K562 (cell line): ENCODE measurements at regions not wholly inside any gene's neighbourhood (a gene's known extent, or its start where the extent isn't known, plus 50 kb on each side); places are given as distances from the start of the nearest gene placed in this dataset.

Source experiments
- ATAC-seq: fragments of 200-7000 bp; cut with Tn5 transposase; 3 replicates; pipeline ENCODE4 v1.9.1; 2020; ENCODE audit warnings: moderate library complexity
- BruUV-seq: library from RNA; stranded (reverse); fragments of 400-500 nt; replicated peaks from 2 replicates; lab custom pipeline; 2021; lab: Mats Ljungman, UMichigan
- CTCF ChIA-PET: fragments of 300-600 bp; formaldehyde crosslinking; extraction: SDS; loops from one replicate; lab custom pipeline; 2021; ENCODE audit warnings: low intra/inter-chr PET ratio; lab: Yijun Ruan, JAX
- POLR2A ChIA-PET: fragments of 300-600, 350-650 bp; sonication (Branson Sonifier 250); formaldehyde crosslinking; extraction: SDS; loops from one replicate; lab custom pipeline; 2021; ENCODE audit warnings: antibody characterized with exemption, inconsistent platforms; lab: Yijun Ruan, JAX
- DNase-seq, 4 experiments: peaks; one replicate each; pipeline versions ENCODE4 v3.0.0 to v3.0.0-alpha.2; 2011 to 2018; ENCODE audit warnings: low spot score in 3 of 4, mixed read lengths in 3 of 4; ENCODE audit errors: extremely low read depth in 1 of 4
- FAIRE-seq: peaks from 2 replicates; lab custom pipeline; 2011; peaks lifted over from hg19 to GRCh38; lab: Jason Lieb, UNC
- H2AFZ ChIP-seq: 2 replicates; pipeline ENCODE4 v1.6.0; 2011; ENCODE audit warnings: low read depth, low read length, control low read depth, inconsistent platforms
- H3K27ac ChIP-seq: fragments of 200-600 bp; 3 replicates; pipeline ENCODE4 v1.8.0; 2011; ENCODE audit warnings: low read depth, mild to moderate bottlenecking, control low read depth, inconsistent platforms, low read length, moderate library complexity, mixed read lengths; ENCODE audit errors: extremely low read depth
- H3K27me3 ChIP-seq, 2 experiments: fragments of 300-600 bp in 1 of 2; 2 replicates in 1 of 2; 3 replicates in 1 of 2; pipeline versions ENCODE4 v1.6.0 to v1.8.0; 2011; ENCODE audit warnings: inconsistent platforms in 2 of 2, low read length in 2 of 2, mild to moderate bottlenecking in 1 of 2, mixed read lengths in 1 of 2, moderate library complexity in 1 of 2; ENCODE audit not compliant: control insufficient read depth in 2 of 2, insufficient read depth in 2 of 2
- H3K36me3 ChIP-seq: fragments of 300-600 bp; 3 replicates; pipeline ENCODE4 v1.8.0; 2011; ENCODE audit warnings: mild to moderate bottlenecking, low read length, inconsistent platforms; ENCODE audit not compliant: control insufficient read depth, insufficient read depth
- H3K4me1 ChIP-seq, 2 experiments: fragments of 200-600 bp in 1 of 2; replicated peaks in 1 of 2; 2 replicates in 1 of 2; 3 replicates in 1 of 2; pipeline versions ENCODE4 v1.5.1 to v1.8.0; 2011; ENCODE audit warnings: inconsistent platforms in 2 of 2, low read length in 2 of 2, mild to moderate bottlenecking in 1 of 2, mixed read lengths in 1 of 2, moderate library complexity in 1 of 2; ENCODE audit not compliant: control insufficient read depth in 2 of 2, insufficient read depth in 2 of 2
- H3K4me2 ChIP-seq: 2 replicates; pipeline ENCODE4 v1.6.1; 2011; ENCODE audit warnings: low read length, control low read depth, inconsistent platforms, mixed read lengths; ENCODE audit not compliant: insufficient read depth
- H3K4me3 ChIP-seq: fragments of 200-600 bp; sonication (generic), shearing (Covaris generic); 2 replicates; pipeline ENCODE4 v1.5.1; 2016; ENCODE audit warnings: control low read depth, inconsistent platforms
- H3K79me2 ChIP-seq: fragments of 200-600 bp; 3 replicates; pipeline ENCODE4 v1.8.0; 2011; ENCODE audit warnings: low read length, inconsistent platforms; ENCODE audit not compliant: control insufficient read depth, insufficient read depth
- H3K9ac ChIP-seq, 2 experiments: 2 replicates each; pipeline versions ENCODE4 v1.6.0 to v1.6.1; 2011; ENCODE audit warnings: low read depth in 2 of 2, low read length in 2 of 2, control low read depth in 1 of 2, inconsistent platforms in 1 of 2, mild to moderate bottlenecking in 1 of 2, mixed read lengths in 1 of 2; ENCODE audit not compliant: insufficient read depth in 1 of 2
- H3K9me1 ChIP-seq: one replicate; pipeline ENCODE4 v1.6.0; 2011; ENCODE audit warnings: inconsistent platforms, mild to moderate bottlenecking, low read length, moderate library complexity; ENCODE audit not compliant: control insufficient read depth, insufficient read depth
- H3K9me3 ChIP-seq: replicated peaks from 2 replicates; pipeline ENCODE4 v1.5.1; 2011; ENCODE audit warnings: low read depth, low read length, inconsistent platforms; ENCODE audit not compliant: control insufficient read depth, insufficient read depth
- H4K20me1 ChIP-seq: replicated peaks from 2 replicates; pipeline ENCODE4 v1.6.1; 2011; ENCODE audit warnings: low read length, inconsistent platforms, mixed read lengths; ENCODE audit not compliant: control insufficient read depth, insufficient read depth
- ASH1L ChIP-seq: fragments of 450-650 bp; IDR thresholded peaks from 2 replicates; pipeline ENCODE4 v1.6.1; 2018; ENCODE audit warnings: borderline replicate concordance, mild to moderate bottlenecking, low read depth; ENCODE audit not compliant: partially characterized antibody
- CEBPB ChIP-seq: fragments of 450-650 bp; IDR thresholded peaks from 2 replicates; pipeline ENCODE4 v1.6.1; 2016; ENCODE audit warnings: missing genetic modification characterization, missing compliant biosample characterization
- CHAMP1 ChIP-seq: fragments of 450-650 bp; IDR thresholded peaks from 2 replicates; pipeline ENCODE4 v1.6.1; 2016; ENCODE audit warnings: mild to moderate bottlenecking
- KLF1 ChIP-seq: fragments of 450-650 bp; IDR thresholded peaks from 2 replicates; pipeline ENCODE4 v1.6.1; 2016; ENCODE audit warnings: missing genetic modification characterization, missing compliant biosample characterization
- LCOR ChIP-seq: sonication (generic); formaldehyde crosslinking; IDR thresholded peaks from 2 replicates; pipeline ENCODE4 v1.8.0; 2022; ENCODE audit warnings: mild to moderate bottlenecking, missing genetic modification reagents
- NR2F6 ChIP-seq: fragments of 450-650 bp; formaldehyde crosslinking; IDR thresholded peaks from 2 replicates; pipeline ENCODE4 v1.4.0; 2020; ENCODE audit warnings: mild to moderate bottlenecking
- POU5F1 ChIP-seq: fragments of 150-350 bp; IDR thresholded peaks from 2 replicates; pipeline ENCODE4 v1.6.1; 2014; ENCODE audit warnings: borderline replicate concordance, low read length, low read depth, mild to moderate bottlenecking; ENCODE audit not compliant: partially characterized antibody
- PTRF ChIP-seq: fragments of 450-650 bp; IDR thresholded peaks from 2 replicates; pipeline ENCODE4 v1.6.1; 2016; ENCODE audit warnings: mild to moderate bottlenecking, missing genetic modification characterization, missing compliant biosample characterization
- RB1 ChIP-seq: fragments of 450-650 bp; IDR thresholded peaks from 2 replicates; pipeline ENCODE4 v1.6.1; 2017; ENCODE audit warnings: low read depth, mild to moderate bottlenecking
- RHOXF2B ChIP-seq: fragments of 250-450 bp; sonication (Bioruptor Pico); conservative IDR thresholded peaks from 2 replicates; pipeline ENCODE4 v1.5.1; 2021
- SMARCA5 ChIP-seq: fragments of 450-650 bp; IDR thresholded peaks from 2 replicates; pipeline ENCODE4 v1.6.1; 2016
- SNIP1 ChIP-seq: fragments of 450-650 bp; IDR thresholded peaks from 2 replicates; pipeline ENCODE4 v1.7.1; 2017; ENCODE audit warnings: low read depth, mild to moderate bottlenecking
- TCF7 ChIP-seq: sonication (generic); IDR thresholded peaks from 2 replicates; pipeline ENCODE4 v1.6.1; 2016; ENCODE audit warnings: antibody characterized with exemption, borderline replicate concordance
- ZBTB49 ChIP-seq: sonication (generic); formaldehyde crosslinking; IDR thresholded peaks from 2 replicates; pipeline ENCODE4 v1.8.0; 2022; ENCODE audit warnings: missing genetic modification reagents, mild to moderate bottlenecking, borderline replicate concordance
- ZNF174 ChIP-seq: fragments of 250-450 bp; sonication (Bioruptor Pico); IDR thresholded peaks from 2 replicates; pipeline ENCODE4 v1.4.0; 2020; ENCODE audit warnings: mild to moderate bottlenecking
- WGBS: fragments of 100-300 bp; shearing (Covaris generic); methylation state at CpG from one replicate; pipeline ENCODE4 v1.1.6; 2016; ENCODE audit warnings: low coverage, mixed read lengths; ENCODE audit not compliant: insufficient coverage; ENCODE audit errors: missing lambda C conversion rate; 5-methylcytosine and 5-hydroxymethylcytosine counted together
- in situ Hi-C: fragments of 300-500 bp; cut with MboI; formaldehyde crosslinking; loops from 4 replicates; pipeline ENCODE4 v1.15.0; 2018; ENCODE audit warnings: inconsistent platforms, mixed read lengths
- intact Hi-C: fragments of 100-400 bp; cut with micrococcal nuclease; formaldehyde crosslinking; loops from 2 replicates; pipeline ENCODE4 v1.14.2; 2022

GRCh38 chr12:68529869-68530268, 80.8 kb upstream of the RAP1B start:
- Histone ChIP-seq H3K4me2 (no peak overlapping the region), H3K79me2 (no peaks in the 10 kb centered on the region), H3K36me3 (no peaks in the 10 kb centered on the region), H3K27me3 (no peaks in the 10 kb centered on the region), H3K27ac (no peak overlapping the region), H3K9ac (no peak overlapping the region), H3K9me3 (no peaks in the 10 kb centered on the region), H3K4me1 (no peaks in the 10 kb centered on the region), H3K9me1 (no peaks in the 10 kb centered on the region), H2AFZ (no peak overlapping the region), H3K4me3 (no peak overlapping the region), H4K20me1 (no peaks in the 10 kb centered on the region)
- POLR2A ChIA-PET: no interaction called here
- ATAC-seq (no peak), DNase-seq (no peak), FAIRE-seq (no peak)
- in situ Hi-C loops: no loop called here
- TF ChIP-seq NR2F6 (CRISPR knock-in tag): no peak
- no peak for TF ChIP-seq RHOXF2B (CRISPR knock-in tag)
- TF ChIP-seq LCOR: no peak
- no peak for TF ChIP-seq SMARCA5
- no TSS peak for BruUV-seq
- WGBS: 29% methylated on average over 5 of the region's 5 CpGs
- CTCF ChIA-PET: no interaction called here
- intact Hi-C loops: no loop called here

- DNase-seq: no peak
- Histone ChIP-seq H3K4me1 (no peaks in the 10 kb centered on the region), H2AFZ (no peak overlapping the region), H3K9ac (no peak overlapping the region), H3K36me3 (no peaks in the 10 kb centered on the region), H3K79me2 (no peaks in the 10 kb centered on the region), H3K4me3 (no peak overlapping the region), H3K9me1 (no peaks in the 10 kb centered on the region), H3K9me3 (no peaks in the 10 kb centered on the region), H4K20me1 (no peaks in the 10 kb centered on the region), H3K27ac (no peak overlapping the region), H3K4me2 (no peak overlapping the region), H3K27me3 (no peaks in the 10 kb centered on the region)
- no peak for ATAC-seq
- in situ Hi-C loops: no loop called here
- no TSS peak for BruUV-seq
- 34% methylated on average over 4 of the region's 4 CpGs for WGBS
- FAIRE-seq: no peak
- ChIA-PET POLR2A (no interaction called here), CTCF (no interaction called here)
- intact Hi-C loops: no loop called here
- TF ChIP-seq PTRF (tag): no peak
- TF ChIP-seq SNIP1: no peak
- no peak for TF ChIP-seq ZBTB49
- no peak for TF ChIP-seq KLF1 (tag)
- TF ChIP-seq RB1: no peak
- TF ChIP-seq TCF7: no peak
- no peak for TF ChIP-seq CEBPB (tag)
- TF ChIP-seq CHAMP1: no peak
- no peak for TF ChIP-seq POU5F1
- TF ChIP-seq ASH1L: no peak
- no peak for TF ChIP-seq ZNF174 (CRISPR knock-in tag)
These were observed 80.4 kb upstream of the RAP1B start for GRCh38 chr12:68530299-68530698.
